Stimulated activated effector memory CD8-positive, alpha-beta T cell treated with anti-CD3 and anti-CD28 coated beads, Interleukin-12 subunit alpha, Interleukin-12 subunit beta, amount 100 ng/mL, for 72 hours (primary cell): ENCODE measurements at regions not wholly inside any gene's neighbourhood (a gene's known extent, or its start where the extent isn't known, plus 50 kb on each side); places are given as distances from the start of the nearest gene placed in this dataset.

ENCODE experiments used
- ATAC-seq: fragments of 150-1000 bp; cut with Tn5 transposase; 2 replicates; pipeline ENCODE4 v1.10.0; 2021
- DNase-seq, 2 donors: peaks; one replicate each; pipeline ENCODE4 v3.0.0; 2021 to 2022; ENCODE audit warnings: low spot score in 2 of 2
- H3K27ac Mint-ChIP-seq: one replicate; pipeline ENCODE4 v1.8.0; 2022; ENCODE audit warnings: mild to moderate bottlenecking, mixed read lengths
- H3K36me3 Mint-ChIP-seq: one replicate; pipeline ENCODE4 v1.8.0; 2022; ENCODE audit warnings: mild to moderate bottlenecking, mixed read lengths
- H3K4me1 Mint-ChIP-seq: one replicate; pipeline ENCODE4 v1.8.0; 2022; ENCODE audit warnings: mixed read lengths
- H3K4me3 Mint-ChIP-seq: one replicate; pipeline ENCODE4 v1.8.0; 2022; ENCODE audit warnings: mild to moderate bottlenecking, mixed read lengths
- H3K9me3 Mint-ChIP-seq: one replicate; pipeline ENCODE4 v1.8.0; 2022; ENCODE audit warnings: mixed read lengths

GRCh38 chr5:26192486-26192885, 845.9 kb downstream of the CDH9 start:
- Mint-ChIP-seq H3K36me3 (no peaks in the 10 kb centered on the region), H3K27ac (no peak overlapping the region), H3K4me3 (no peak overlapping the region), H3K9me3 (peaks cover 20% of the 10 kb centered on the region), H3K4me1 (no peaks in the 10 kb centered on the region)
- ATAC-seq: no peak
- no peak for DNase-seq

- H3K9me3 Mint-ChIP-seq: peaks cover 9% of the 10 kb centered on the region
- H3K4me1 Mint-ChIP-seq: no peaks in the 10 kb centered on the region
Observed at GRCh38 chr5:26181582-26181981, 856.8 kb downstream of the CDH9 start.

GRCh38 chr5:26148569-26149107, 889.7 kb downstream of the CDH9 start:
- DNase-seq (no peak), ATAC-seq (no peak)
- no peaks in the 10 kb centered on the region for H3K36me3 Mint-ChIP-seq
- no peak overlapping the region for H3K27ac Mint-ChIP-seq
- no peak overlapping the region for H3K4me3 Mint-ChIP-seq
- no peaks in the 10 kb centered on the region for H3K4me1 Mint-ChIP-seq
- H3K9me3 Mint-ChIP-seq: peaks cover 13% of the 10 kb centered on the region

More at GRCh38 chr5:26181582-26181981, 856.8 kb downstream of the CDH9 start:
- no peak for ATAC-seq
- Mint-ChIP-seq H3K36me3 (no peaks in the 10 kb centered on the region), H3K4me3 (no peak overlapping the region), H3K27ac (no peak overlapping the region)
- no peak for DNase-seq

- Mint-ChIP-seq H3K27ac (no peak overlapping the region), H3K4me3 (no peak overlapping the region), H3K9me3 (peaks cover 4% of the 10 kb centered on the region), H3K36me3 (no peaks in the 10 kb centered on the region), H3K4me1 (no peaks in the 10 kb centered on the region)
- ATAC-seq (no peak), DNase-seq (no peak)
Observed at GRCh38 chr5:26143259-26143658, 895.1 kb downstream of the CDH9 start.

GRCh38 chr5:26121338-26121737, 917.0 kb downstream of the CDH9 start:
- DNase-seq (no peak), ATAC-seq (no peak)
- H3K4me1 Mint-ChIP-seq: no peaks in the 10 kb centered on the region
- no peaks in the 10 kb centered on the region for H3K36me3 Mint-ChIP-seq
- H3K27ac Mint-ChIP-seq: no peak overlapping the region
- peaks cover 5% of the 10 kb centered on the region for H3K9me3 Mint-ChIP-seq
- no peak overlapping the region for H3K4me3 Mint-ChIP-seq

GRCh38 chr5:26104175-26104574, 934.2 kb downstream of the CDH9 start:
- DNase-seq (no peak), ATAC-seq (no peak)
- Mint-ChIP-seq H3K27ac (no peak overlapping the region), H3K4me3 (no peak overlapping the region), H3K36me3 (no peaks in the 10 kb centered on the region), H3K4me1 (no peaks in the 10 kb centered on the region), H3K9me3 (peaks cover 8% of the 10 kb centered on the region)

GRCh38 chr5:26060212-26060611, 978.2 kb downstream of the CDH9 start:
- DNase-seq: no peak
- no peaks in the 10 kb centered on the region for H3K36me3 Mint-ChIP-seq
- no peaks in the 10 kb centered on the region for H3K4me1 Mint-ChIP-seq
- H3K4me3 Mint-ChIP-seq: no peak overlapping the region
- H3K27ac Mint-ChIP-seq: no peak overlapping the region
- peaks cover 32% of the 10 kb centered on the region for H3K9me3 Mint-ChIP-seq
- no peak for ATAC-seq

GRCh38 chr5:26054594-26054993, 983.8 kb downstream of the CDH9 start:
- Mint-ChIP-seq H3K4me1 (no peaks in the 10 kb centered on the region), H3K4me3 (no peak overlapping the region), H3K27ac (no peak overlapping the region), H3K36me3 (no peaks in the 10 kb centered on the region), H3K9me3 (peaks cover 32% of the 10 kb centered on the region)
- DNase-seq: no peak
- ATAC-seq: no peak

- H3K4me3 Mint-ChIP-seq: no peak overlapping the region
- peaks cover 12% of the 10 kb centered on the region for H3K9me3 Mint-ChIP-seq
- H3K4me1 Mint-ChIP-seq: no peaks in the 10 kb centered on the region
- no peak overlapping the region for H3K27ac Mint-ChIP-seq
- DNase-seq: no peak
- no peaks in the 10 kb centered on the region for H3K36me3 Mint-ChIP-seq
- no peak for ATAC-seq
Observed at GRCh38 chr5:26034813-26035212, 1003.6 kb downstream of the CDH9 start.

- ATAC-seq: no peak
Observed at GRCh38 chr5:26031481-26031880, 1006.9 kb downstream of the CDH9 start.

GRCh38 chr5:26026044-26026443, 1012.3 kb downstream of the CDH9 start:
- no peaks in the 10 kb centered on the region for H3K4me1 Mint-ChIP-seq
- H3K9me3 Mint-ChIP-seq: peaks cover 4% of the 10 kb centered on the region
- ATAC-seq: no peak
- no peak overlapping the region for H3K27ac Mint-ChIP-seq
- no peaks in the 10 kb centered on the region for H3K36me3 Mint-ChIP-seq
- DNase-seq: no peak
- H3K4me3 Mint-ChIP-seq: no peak overlapping the region

More at GRCh38 chr5:26031481-26031880, 1006.9 kb downstream of the CDH9 start:
- H3K27ac Mint-ChIP-seq: no peak overlapping the region
- H3K4me1 Mint-ChIP-seq: no peaks in the 10 kb centered on the region
- H3K4me3 Mint-ChIP-seq: no peak overlapping the region
- no peaks in the 10 kb centered on the region for H3K36me3 Mint-ChIP-seq
- DNase-seq: no peak
- peaks cover 4% of the 10 kb centered on the region for H3K9me3 Mint-ChIP-seq

GRCh38 chr5:26024774-26025173, 1013.6 kb downstream of the CDH9 start:
- DNase-seq (no peak), ATAC-seq (no peak)
- Mint-ChIP-seq H3K36me3 (no peaks in the 10 kb centered on the region), H3K4me3 (no peak overlapping the region), H3K9me3 (peaks cover 5% of the 10 kb centered on the region), H3K27ac (no peak overlapping the region), H3K4me1 (no peaks in the 10 kb centered on the region)

GRCh38 chr5:26023361-26023760, 1015.0 kb downstream of the CDH9 start:
- no peaks in the 10 kb centered on the region for H3K36me3 Mint-ChIP-seq

GRCh38 chr5:26014206-26014605, 1024.2 kb downstream of the CDH9 start:
- Mint-ChIP-seq H3K27ac (no peak overlapping the region), H3K9me3 (peaks cover 18% of the 10 kb centered on the region), H3K4me1 (no peaks in the 10 kb centered on the region), H3K36me3 (no peaks in the 10 kb centered on the region), H3K4me3 (no peak overlapping the region)
- DNase-seq: no peak
- ATAC-seq: no peak

More at GRCh38 chr5:26023361-26023760, 1015.0 kb downstream of the CDH9 start:
- no peak overlapping the region for H3K4me3 Mint-ChIP-seq
- H3K4me1 Mint-ChIP-seq: no peaks in the 10 kb centered on the region
- H3K27ac Mint-ChIP-seq: no peak overlapping the region
- no peak for ATAC-seq
- no peak for DNase-seq
- H3K9me3 Mint-ChIP-seq: peaks cover 5% of the 10 kb centered on the region

- H3K27ac Mint-ChIP-seq: no peak overlapping the region
- no peak overlapping the region for H3K4me3 Mint-ChIP-seq
- H3K36me3 Mint-ChIP-seq: no peaks in the 10 kb centered on the region
- no peaks in the 10 kb centered on the region for H3K4me1 Mint-ChIP-seq
- ATAC-seq: no peak
- H3K9me3 Mint-ChIP-seq: peaks cover 21% of the 10 kb centered on the region
- DNase-seq: no peak
Observed at GRCh38 chr5:26012078-26012477, 1026.3 kb downstream of the CDH9 start.

- peaks cover 18% of the 10 kb centered on the region for H3K9me3 Mint-ChIP-seq
- DNase-seq (no peak), ATAC-seq (no peak)
- H3K4me1 Mint-ChIP-seq: no peaks in the 10 kb centered on the region
- H3K27ac Mint-ChIP-seq: no peak overlapping the region
- no peaks in the 10 kb centered on the region for H3K36me3 Mint-ChIP-seq
- no peak overlapping the region for H3K4me3 Mint-ChIP-seq
Observed at GRCh38 chr5:26009742-26010141, 1028.6 kb downstream of the CDH9 start.

- ATAC-seq: no peak
- no peak overlapping the region for H3K4me3 Mint-ChIP-seq
- H3K4me1 Mint-ChIP-seq: no peaks in the 10 kb centered on the region
- peaks cover 27% of the 10 kb centered on the region for H3K9me3 Mint-ChIP-seq
- H3K27ac Mint-ChIP-seq: no peak overlapping the region
- H3K36me3 Mint-ChIP-seq: no peaks in the 10 kb centered on the region
- DNase-seq: no peak
Observed at GRCh38 chr5:26003966-26004365, 1034.4 kb downstream of the CDH9 start.
